T-cell (primary cell): ENCODE measurements at regions not wholly inside any gene's neighbourhood (a gene's known extent, or its start where the extent isn't known, plus 50 kb on each side); places are given as distances from the start of the nearest gene placed in this dataset.

Experiments used
- ATAC-seq, 4 experiments: fragments of 200-7000 bp in 3 of 4; fragments of 150-1000 bp in 1 of 4; cut with Tn5 transposase; replicated peaks in 1 of 4; 1 replicate in 3 of 4; 2 replicates in 1 of 4; pipeline ENCODE4 v1.10.0; 2021; ENCODE audit warnings: moderate library complexity in 3 of 4, mild to moderate bottlenecking in 2 of 4, moderate number of reproducible peaks in 1 of 4
- CTCF ChIA-PET, 2 donors: fragments of 300-600 bp; sonication (Branson Sonifier 250); formaldehyde crosslinking; loops; one replicate each; lab custom pipeline; 2022; ENCODE audit warnings: antibody characterized with exemption in 2 of 2; lab: Charles Lee
- POLR2A ChIA-PET, 2 donors: fragments of 300-600 bp; sonication (Branson Sonifier 250); formaldehyde crosslinking; loops; one replicate each; lab custom pipeline; 2022; ENCODE audit warnings: antibody characterized with exemption in 2 of 2; lab: Charles Lee
- DNase-seq, 35 experiments: peaks; one replicate each; pipeline versions ENCODE4 v3.0.0 to v3.0.0-alpha.2; 2013 to 2023
- H3K27ac ChIP-seq: one replicate; pipeline ENCODE4 v1.5.1; 2013; ENCODE audit warnings: low read length
- H3K27me3 ChIP-seq, 2 experiments: replicated peaks in 1 of 2; 1 replicate in 1 of 2; 2 replicates in 1 of 2; pipeline versions ENCODE4 v1.6.1 to v1.7.0; 2013; ENCODE audit warnings: low read length in 1 of 2, mixed read lengths in 1 of 2; ENCODE audit not compliant: control insufficient read depth in 2 of 2, insufficient read depth in 2 of 2; ENCODE audit errors: extremely low read depth in 1 of 2
- H3K36me3 ChIP-seq, 2 donors: 1 replicate in 1 of 2; 2 replicates in 1 of 2; pipeline versions ENCODE4 v1.6.1 to v1.7.0; 2013; ENCODE audit warnings: low read length in 1 of 2; ENCODE audit not compliant: control insufficient read depth in 2 of 2, insufficient read depth in 1 of 2; ENCODE audit errors: extremely low read depth in 1 of 2
- H3K4me1 ChIP-seq, 2 experiments: 1 replicate in 1 of 2; 2 replicates in 1 of 2; pipeline versions ENCODE4 v1.6.1 to v1.7.0; 2013; ENCODE audit warnings: low read length in 2 of 2, mixed read lengths in 1 of 2; ENCODE audit not compliant: insufficient read depth in 2 of 2, control insufficient read depth in 1 of 2; ENCODE audit errors: extremely low read depth in 1 of 2
- H3K4me3 ChIP-seq, 2 donors: 1 replicate in 1 of 2; 2 replicates in 1 of 2; pipeline versions ENCODE4 v1.5.1 to v1.7.0; 2013; ENCODE audit warnings: mild to moderate bottlenecking in 2 of 2, low read length in 1 of 2, moderate library complexity in 1 of 2; ENCODE audit not compliant: control insufficient read depth in 1 of 2; ENCODE audit errors: extremely low read depth in 1 of 2
- H3K9me3 ChIP-seq: 2 replicates; pipeline ENCODE4 v1.7.0; 2013
- H3K27ac Mint-ChIP-seq, 2 donors: one replicate each; pipeline ENCODE4 v1.8.0; 2020 to 2021; ENCODE audit warnings: mild to moderate bottlenecking in 2 of 2, mixed read lengths in 2 of 2
- H3K27me3 Mint-ChIP-seq, 2 donors: one replicate each; pipeline ENCODE4 v1.8.0; 2021 to 2022; ENCODE audit warnings: mixed read lengths in 2 of 2
- H3K36me3 Mint-ChIP-seq: one replicate; pipeline ENCODE4 v1.8.0; 2021; ENCODE audit warnings: mixed read lengths
- H3K4me1 Mint-ChIP-seq, 3 donors: one replicate each; pipeline ENCODE4 v1.8.0; 2020 to 2022; ENCODE audit warnings: mixed read lengths in 3 of 3, mild to moderate bottlenecking in 1 of 3
- H3K4me3 Mint-ChIP-seq, 3 donors: one replicate each; pipeline ENCODE4 v1.8.0; 2020 to 2022; ENCODE audit warnings: mild to moderate bottlenecking in 3 of 3, mixed read lengths in 3 of 3, moderate library complexity in 3 of 3
- H3K9me3 Mint-ChIP-seq, 3 donors: one replicate each; pipeline ENCODE4 v1.8.0; 2020 to 2022; ENCODE audit warnings: mixed read lengths in 3 of 3
- WGBS: methylation state at CpG from one replicate; pipeline ENCODE4 v1.1.5; 2013; ENCODE audit warnings: missing lambda C conversion rate; ENCODE audit not compliant: insufficient coverage; 5-methylcytosine and 5-hydroxymethylcytosine counted together

- H3K27ac Mint-ChIP-seq: no peak overlapping the region
- ChIA-PET POLR2A (no interaction called here), CTCF (no interaction called here)
- no peaks in the 10 kb centered on the region for H3K27me3 Mint-ChIP-seq
- ATAC-seq (no peak), DNase-seq (no peak)
- H3K4me1 Mint-ChIP-seq: no peaks in the 10 kb centered on the region
- H3K9me3 Mint-ChIP-seq: peaks cover 0 to 11% (median 3%) of the 10 kb centered on the region in 3 donors
- no peaks in the 10 kb centered on the region for H3K36me3 Mint-ChIP-seq
- no CpG with 5 or more reads among the region's 3 CpGs for WGBS
- no peaks in the 10 kb centered on the region for H3K36me3 ChIP-seq
- no peak overlapping the region for H3K27ac ChIP-seq
- no peak overlapping the region for H3K4me3 Mint-ChIP-seq
- H3K27me3 ChIP-seq: no peaks in the 10 kb centered on the region
- H3K4me3 ChIP-seq: no peak overlapping the region
- no peaks in the 10 kb centered on the region for H3K9me3 ChIP-seq
- H3K4me1 ChIP-seq: no peaks in the 10 kb centered on the region
These were observed 392.8 kb downstream of the TUSC7 start for GRCh38 chr3:117102426-117102825.

- Mint-ChIP-seq H3K4me3 (no peak overlapping the region), H3K27ac (no peak overlapping the region), H3K4me1 (no peaks in the 10 kb centered on the region), H3K36me3 (no peaks in the 10 kb centered on the region), H3K9me3 (peaks cover 0 to 15% (median 12%) of the 10 kb centered on the region in 3 donors), H3K27me3 (no peaks in the 10 kb centered on the region)
- no peaks in the 10 kb centered on the region for H3K4me1 ChIP-seq
- no peaks in the 10 kb centered on the region for H3K36me3 ChIP-seq
- no peak overlapping the region for H3K27ac ChIP-seq
- 85% methylated on average over 2 of the region's 3 CpGs for WGBS
- no peaks in the 10 kb centered on the region for H3K9me3 ChIP-seq
- POLR2A ChIA-PET: no interaction called here
- CTCF ChIA-PET: no interaction called here
- no peaks in the 10 kb centered on the region for H3K27me3 ChIP-seq
- ATAC-seq: no peak
- no peak overlapping the region for H3K4me3 ChIP-seq
- DNase-seq: no peak
These were observed 394.1 kb downstream of the TUSC7 start for GRCh38 chr3:117103675-117104074.

- Mint-ChIP-seq H3K9me3 (peaks cover 0 to 15% (median 12%) of the 10 kb centered on the region in 3 donors), H3K4me3 (no peak overlapping the region), H3K27me3 (no peaks in the 10 kb centered on the region), H3K27ac (no peak overlapping the region), H3K4me1 (no peaks in the 10 kb centered on the region), H3K36me3 (no peaks in the 10 kb centered on the region)
- ATAC-seq: no peak
- no peaks in the 10 kb centered on the region for H3K27me3 ChIP-seq
- DNase-seq: no peak
- ChIA-PET POLR2A (no interaction called here), CTCF (no interaction called here)
- no CpG with 5 or more reads among the region's 2 CpGs for WGBS
- no peak overlapping the region for H3K4me3 ChIP-seq
- no peak overlapping the region for H3K27ac ChIP-seq
- H3K36me3 ChIP-seq: no peaks in the 10 kb centered on the region
- no peaks in the 10 kb centered on the region for H3K9me3 ChIP-seq
- no peaks in the 10 kb centered on the region for H3K4me1 ChIP-seq
These were observed 394.8 kb downstream of the TUSC7 start for GRCh38 chr3:117104381-117104780.

- Histone ChIP-seq H3K36me3 (no peaks in the 10 kb centered on the region), H3K27me3 (no peaks in the 10 kb centered on the region), H3K4me3 (no peak overlapping the region), H3K9me3 (no peaks in the 10 kb centered on the region), H3K27ac (no peak overlapping the region), H3K4me1 (no peaks in the 10 kb centered on the region)
- H3K9me3 Mint-ChIP-seq: peaks cover 0 to 15% (median 12%) of the 10 kb centered on the region in 3 donors
- no peaks in the 10 kb centered on the region for H3K36me3 Mint-ChIP-seq
- no peaks in the 10 kb centered on the region for H3K4me1 Mint-ChIP-seq
- ChIA-PET CTCF (no interaction called here), POLR2A (no interaction called here)
- WGBS: 69% methylated on average over 2 of the region's 4 CpGs
- H3K4me3 Mint-ChIP-seq: no peak overlapping the region
- H3K27me3 Mint-ChIP-seq: no peaks in the 10 kb centered on the region
- H3K27ac Mint-ChIP-seq: no peak overlapping the region
- ATAC-seq (no peak), DNase-seq (no peak)
These were observed 395.2 kb downstream of the TUSC7 start for GRCh38 chr3:117104792-117105191.

GRCh38 chr3:117105686-117106085, 396.1 kb downstream of the TUSC7 start:
- Histone ChIP-seq H3K4me3 (no peak overlapping the region), H3K9me3 (no peaks in the 10 kb centered on the region), H3K27ac (no peak overlapping the region), H3K27me3 (no peaks in the 10 kb centered on the region), H3K4me1 (no peaks in the 10 kb centered on the region), H3K36me3 (no peaks in the 10 kb centered on the region)
- H3K27me3 Mint-ChIP-seq: no peaks in the 10 kb centered on the region
- ChIA-PET CTCF (no interaction called here), POLR2A (no interaction called here)
- DNase-seq (no peak), ATAC-seq (no peak)
- H3K9me3 Mint-ChIP-seq: peaks cover 0 to 13% (median 12%) of the 10 kb centered on the region in 3 donors
- no peaks in the 10 kb centered on the region for H3K4me1 Mint-ChIP-seq
- WGBS: no CpG with 5 or more reads among the region's 5 CpGs
- H3K36me3 Mint-ChIP-seq: no peaks in the 10 kb centered on the region
- no peak overlapping the region for H3K27ac Mint-ChIP-seq
- H3K4me3 Mint-ChIP-seq: no peak overlapping the region

GRCh38 chr3:117106396-117106795, 396.8 kb downstream of the TUSC7 start:
- no peaks in the 10 kb centered on the region for H3K27me3 Mint-ChIP-seq
- no peak overlapping the region for H3K4me3 ChIP-seq
- WGBS: no CpG with 5 or more reads among the region's 2 CpGs
- ChIA-PET CTCF (interaction anchor here in 1 of 2 donors (0.6 kb wide), 1 partner anchor 44 kb away, joined by 3 read pairs; no protein-coding TSS in a partner anchor), POLR2A (no interaction called here)
- no peaks in the 10 kb centered on the region for H3K9me3 ChIP-seq
- no peak for DNase-seq
- H3K9me3 Mint-ChIP-seq: peaks cover 0 to 12% (median 10%) of the 10 kb centered on the region in 3 donors
- no peak overlapping the region for H3K27ac ChIP-seq
- no peak overlapping the region for H3K4me3 Mint-ChIP-seq
- no peaks in the 10 kb centered on the region for H3K4me1 Mint-ChIP-seq
- no peaks in the 10 kb centered on the region for H3K36me3 Mint-ChIP-seq
- H3K27me3 ChIP-seq: no peaks in the 10 kb centered on the region
- H3K4me1 ChIP-seq: no peaks in the 10 kb centered on the region
- no peaks in the 10 kb centered on the region for H3K36me3 ChIP-seq
- no peak overlapping the region for H3K27ac Mint-ChIP-seq
- ATAC-seq: no peak

GRCh38 chr3:117107946-117108345, 398.4 kb downstream of the TUSC7 start:
- no peak for DNase-seq
- no peak for ATAC-seq
- ChIA-PET CTCF (no interaction called here), POLR2A (no interaction called here)
- Histone ChIP-seq H3K9me3 (no peaks in the 10 kb centered on the region), H3K27ac (no peak overlapping the region), H3K36me3 (no peaks in the 10 kb centered on the region), H3K4me3 (no peak overlapping the region), H3K4me1 (no peaks in the 10 kb centered on the region), H3K27me3 (no peaks in the 10 kb centered on the region)
- WGBS: 50% methylated on average over 1 of the region's 2 CpGs
- Mint-ChIP-seq H3K27me3 (no peaks in the 10 kb centered on the region), H3K4me1 (no peaks in the 10 kb centered on the region), H3K4me3 (no peak overlapping the region), H3K27ac (no peak overlapping the region), H3K9me3 (peaks cover 0 to 15% (median 13%) of the 10 kb centered on the region in 3 donors), H3K36me3 (no peaks in the 10 kb centered on the region)
